NCI-H774 (cell line): ENCODE measurements at regions not wholly inside any gene's neighbourhood (a gene's known extent, or its start where the extent isn't known, plus 50 kb on each side); places are given as distances from the start of the nearest gene placed in this dataset.
A peak's percentile ranks its signal among the peaks of the same experiment; 100 is the strongest.

Experiments
- DNase-seq: peaks from one replicate; lab custom pipeline; 2025; lab: John Stamatoyannopoulos, UW

DNA sequence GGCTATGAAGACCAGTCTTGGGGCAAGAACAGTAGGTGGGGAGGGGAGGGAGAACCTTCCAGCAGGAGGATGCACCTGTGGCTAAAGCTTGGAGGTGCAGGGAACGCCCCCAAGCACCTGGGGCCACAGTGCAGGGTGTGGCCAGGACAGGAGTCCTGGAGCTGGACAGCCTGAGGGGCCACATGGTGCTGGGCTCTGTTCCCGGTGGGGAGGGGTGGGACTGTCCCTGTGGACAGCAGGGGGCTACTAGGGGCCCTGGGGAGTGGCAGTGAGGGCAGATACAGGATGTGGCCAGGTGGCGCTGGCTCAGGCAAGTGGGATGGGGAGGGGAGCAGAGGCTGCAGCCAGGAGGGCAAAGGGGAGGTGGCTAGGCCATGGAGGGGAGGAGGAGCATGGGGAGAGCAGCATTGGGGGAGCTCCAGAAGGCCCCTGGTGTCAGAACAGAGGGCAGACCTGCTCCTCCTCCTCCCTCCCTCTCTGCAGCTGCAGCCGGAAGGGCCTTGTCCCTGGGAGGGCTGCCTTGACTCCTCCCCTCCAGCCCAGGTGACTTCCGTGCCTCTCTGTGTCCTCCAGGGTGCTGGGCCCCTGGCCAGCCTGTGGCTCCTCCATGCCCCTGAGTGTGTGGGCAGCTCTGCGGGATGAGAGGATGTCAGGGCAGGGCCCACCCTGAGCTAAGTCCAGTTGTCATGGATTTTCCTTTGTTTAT is 68.4 kb upstream of the DLK1 start:
- no peak for DNase-seq

DNA sequence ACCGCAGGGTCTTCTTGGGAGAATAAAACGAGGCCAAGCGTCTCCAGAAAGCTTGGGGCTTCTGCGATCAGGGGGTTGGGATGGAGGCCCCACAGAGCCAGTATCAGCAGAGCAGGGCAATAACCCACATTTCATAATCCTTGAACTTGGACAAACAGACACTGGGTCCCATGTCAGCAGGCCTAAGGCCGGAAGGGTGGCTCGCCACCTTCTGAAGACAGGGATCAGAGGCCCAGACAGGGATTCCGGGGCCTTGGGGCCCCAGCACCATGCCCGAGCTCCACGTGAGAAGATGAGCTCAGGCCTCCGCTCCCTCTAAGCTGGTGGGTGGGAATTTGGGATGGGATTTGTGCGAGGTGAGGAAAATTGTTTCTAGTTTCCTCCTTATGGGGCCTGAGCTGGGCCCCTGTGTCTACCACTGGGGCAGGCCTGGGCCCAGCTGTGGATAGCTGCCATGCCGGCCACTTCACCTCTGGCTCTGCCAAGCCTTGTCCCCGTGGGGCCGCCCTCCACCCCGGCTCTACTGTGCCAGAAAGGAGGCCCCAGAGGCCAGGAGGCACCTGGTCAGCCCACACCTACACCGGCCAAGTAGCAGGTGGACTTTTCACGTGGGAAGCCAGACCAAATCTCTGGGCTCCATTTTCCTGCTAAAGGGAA is 67.2 kb upstream of the DLK1 start:
- no peak for DNase-seq

DNA sequence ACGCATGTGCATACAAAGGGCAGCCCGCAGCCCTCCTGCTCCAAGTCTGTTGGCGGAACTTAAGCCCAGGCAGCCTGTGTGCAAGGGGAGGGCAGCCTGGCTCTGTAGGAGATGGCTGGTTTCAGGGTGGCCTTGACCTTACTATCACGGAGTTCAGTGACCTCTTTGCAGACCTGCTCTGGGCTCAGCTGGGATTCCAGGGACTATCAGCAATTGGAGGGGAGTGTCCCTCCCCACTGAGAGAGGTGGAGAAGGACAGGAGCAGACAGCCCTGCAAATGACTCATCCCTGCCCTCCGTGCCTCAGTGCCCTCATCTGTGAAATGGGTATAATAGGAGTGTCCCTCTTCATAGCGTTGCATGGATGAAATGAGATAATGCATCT is 66.2 kb upstream of the DLK1 start:
- no peak for DNase-seq

DNA sequence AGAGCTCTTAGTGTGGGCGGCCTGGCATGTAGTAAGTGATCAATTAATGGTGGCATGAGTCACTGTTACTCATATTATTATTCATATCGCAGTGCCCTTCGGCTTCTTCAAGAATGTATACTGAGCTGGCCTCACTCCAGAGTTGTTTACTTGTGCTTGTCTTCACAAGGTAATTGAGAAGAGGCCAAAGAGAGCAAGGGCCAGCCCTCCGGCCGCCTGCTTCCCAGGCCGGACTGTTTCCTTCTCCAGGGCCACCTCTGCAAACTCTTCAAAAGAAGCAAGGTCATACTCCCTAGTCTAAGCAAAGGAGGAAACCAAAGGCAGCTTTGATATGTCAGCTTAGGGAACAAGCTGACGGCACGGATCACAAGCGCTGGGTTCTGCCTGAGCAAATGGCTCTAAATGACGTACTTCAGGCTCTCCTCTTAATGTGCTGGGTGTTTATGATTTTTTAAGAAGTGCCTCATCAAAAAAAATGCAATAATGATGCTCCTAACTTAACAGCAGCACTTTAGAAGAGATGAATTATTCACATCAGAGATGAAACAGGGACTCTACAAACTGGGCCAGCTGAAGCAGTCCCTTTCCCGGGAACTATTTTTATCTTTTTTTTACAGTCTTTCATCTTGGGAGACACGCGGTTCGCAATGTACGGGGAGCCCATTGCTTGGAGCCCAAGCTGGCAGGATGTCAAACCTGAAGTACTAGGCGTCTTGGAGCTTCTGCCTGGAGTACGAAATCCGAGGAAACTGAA is 65.6 kb upstream of the DLK1 start:
- no peak for DNase-seq

DNA sequence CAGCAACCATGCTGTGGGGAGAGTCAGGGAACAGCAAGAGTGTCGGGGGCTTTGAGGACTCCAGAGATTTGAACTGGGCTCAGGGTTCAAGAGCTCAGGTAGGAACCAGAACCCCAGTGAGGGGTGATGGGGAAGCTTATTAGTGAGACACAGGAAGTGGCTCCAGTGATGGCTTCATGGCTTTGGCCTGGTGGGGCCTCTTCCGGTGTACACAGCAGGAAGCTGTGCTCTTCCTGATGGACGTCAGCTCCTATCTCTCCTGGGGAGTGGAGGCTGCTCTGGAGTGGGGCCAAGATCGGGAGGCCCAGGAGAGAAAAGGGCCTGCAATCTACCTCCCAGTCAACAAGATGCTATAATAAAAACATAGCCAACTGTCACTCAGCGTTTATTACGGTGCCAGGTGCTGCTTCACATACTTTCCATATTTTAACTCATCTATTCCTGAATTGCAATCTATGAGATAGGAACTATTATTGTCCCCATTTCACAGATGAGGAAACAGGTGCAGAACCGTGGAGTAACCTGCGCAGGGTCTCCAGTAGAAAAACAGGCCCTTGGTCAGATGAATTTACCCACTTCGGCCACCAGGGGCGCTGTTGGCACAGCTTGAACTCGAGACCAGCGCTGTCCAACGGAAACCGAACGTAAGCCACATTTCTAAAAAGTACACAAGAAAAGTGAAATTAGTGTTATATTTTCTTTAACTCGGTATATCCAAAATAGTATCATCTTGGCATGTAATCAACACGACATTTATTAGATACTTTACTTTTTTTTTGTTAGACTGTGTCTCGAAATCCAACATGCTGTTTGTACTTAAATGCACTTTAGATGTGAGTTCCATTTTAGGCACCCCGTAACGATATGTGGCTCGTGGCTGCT is 63.6 kb upstream of the DLK1 start:
- peak; percentile 59 for DNase-seq

DNA sequence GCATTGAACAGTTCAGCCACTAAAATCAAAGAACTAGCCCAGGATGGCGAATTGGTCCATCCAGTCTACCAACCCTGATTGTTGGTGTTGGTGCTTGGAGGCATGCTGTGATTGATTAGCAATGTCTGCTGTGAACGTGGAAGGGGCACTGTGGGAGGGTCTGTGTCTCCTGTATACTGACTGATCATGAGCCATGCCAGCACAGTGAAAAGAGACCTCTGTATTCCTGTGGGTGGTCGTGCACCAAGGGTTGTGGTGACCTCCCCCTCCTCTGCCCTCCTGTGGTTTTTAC is 63.0 kb upstream of the DLK1 start:
- DNase-seq = no peak

DNA sequence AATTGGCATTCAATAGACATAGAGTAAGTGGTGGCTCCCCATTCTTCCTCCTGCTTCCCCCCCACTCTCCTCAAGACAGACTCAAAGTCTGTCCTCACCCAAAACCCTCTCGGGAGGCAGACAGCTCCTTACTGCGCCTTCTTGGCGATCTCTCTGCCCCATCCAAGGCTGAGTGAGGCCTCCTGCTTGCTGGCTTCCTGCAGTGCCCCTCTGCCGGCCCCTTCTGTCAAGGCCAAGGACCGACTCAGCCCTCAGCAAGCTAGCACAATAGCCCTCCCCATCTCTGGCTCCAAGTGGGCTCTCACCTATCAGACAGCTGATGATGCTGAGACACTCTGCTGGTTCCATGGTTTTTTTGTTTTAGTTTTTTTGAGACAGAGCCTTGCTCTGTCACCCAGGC is 62.5 kb upstream of the DLK1 start:
- DNase-seq = no peak

DNA sequence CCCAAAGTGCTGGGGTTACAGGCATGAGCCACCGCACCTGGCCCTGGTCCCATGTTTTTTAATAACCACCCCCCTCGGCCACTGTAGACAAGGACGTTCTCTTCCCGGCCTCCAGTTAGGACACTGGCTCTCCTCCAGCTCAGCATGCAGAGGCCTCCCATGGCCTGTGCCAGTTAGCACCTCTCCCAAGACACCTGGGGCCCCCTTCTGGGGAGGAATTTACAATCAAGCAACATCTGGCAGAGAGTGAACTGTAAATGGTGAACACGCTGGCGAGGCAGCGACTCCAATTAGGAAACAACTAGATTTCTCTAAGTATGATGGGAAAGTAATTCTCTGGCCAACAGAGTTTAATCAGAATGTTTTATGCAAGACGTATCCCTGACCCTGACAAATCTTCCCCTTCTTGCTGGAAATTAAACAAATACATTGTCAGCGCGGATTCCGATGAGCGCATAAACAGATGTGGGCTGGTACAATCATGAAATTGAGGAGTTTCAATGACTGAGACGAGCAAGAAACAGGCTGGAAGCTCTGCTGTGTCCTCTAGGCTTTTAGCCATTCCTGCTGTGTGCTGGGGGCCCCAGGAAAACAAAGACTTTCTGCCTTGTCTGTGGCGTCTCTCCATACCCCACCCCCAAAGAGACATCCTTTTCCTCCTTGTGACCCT is 61.7 kb upstream of the DLK1 start:
- DNase-seq = no peak

DNA sequence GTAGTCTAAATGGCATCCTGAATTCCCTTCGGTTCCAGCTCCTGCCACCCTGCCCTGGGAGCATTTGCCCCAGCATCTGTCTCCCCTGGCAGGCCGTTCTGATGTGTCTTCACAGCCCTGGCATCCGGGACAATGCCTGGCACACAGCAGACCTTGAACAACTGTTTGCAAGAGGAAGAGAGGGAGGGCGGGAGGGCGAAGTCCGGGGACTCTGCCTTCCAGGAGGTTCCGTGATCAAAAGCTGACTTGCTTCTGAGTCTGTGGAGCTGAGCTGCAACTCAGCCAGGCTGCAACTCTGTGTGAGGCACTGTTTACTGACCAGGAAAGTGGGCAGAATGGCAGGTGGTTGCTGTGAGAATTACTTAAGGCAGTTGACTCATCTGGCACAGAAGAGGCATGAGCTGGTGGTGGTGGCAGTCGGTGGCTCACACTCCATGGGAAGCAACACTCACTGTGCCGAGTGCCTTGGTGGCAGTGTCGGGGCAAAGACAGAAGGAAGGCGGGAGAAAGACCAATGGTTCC is 61.1 kb upstream of the DLK1 start:
- DNase-seq = no peak

DNA sequence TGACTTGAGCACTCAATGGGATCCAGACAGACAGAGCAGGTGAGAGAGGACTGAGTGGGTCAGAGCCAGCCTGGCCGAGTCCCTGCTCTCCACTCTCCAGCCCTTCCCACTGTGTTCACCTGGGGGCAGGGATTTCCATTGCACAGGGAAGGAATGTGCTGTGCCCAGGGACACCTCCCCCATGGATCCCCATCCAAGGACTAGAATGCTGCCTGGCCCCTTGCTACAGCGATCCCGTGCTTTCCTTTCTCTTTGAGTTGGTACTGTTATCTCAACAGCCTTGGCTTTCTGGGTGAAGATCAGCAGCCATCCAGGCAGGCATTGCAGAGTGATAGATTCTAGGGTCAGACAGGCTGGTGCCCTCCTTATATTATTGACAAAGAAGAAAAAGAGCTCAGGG is 60.3 kb upstream of the DLK1 start:
- DNase-seq = no peak

DNA sequence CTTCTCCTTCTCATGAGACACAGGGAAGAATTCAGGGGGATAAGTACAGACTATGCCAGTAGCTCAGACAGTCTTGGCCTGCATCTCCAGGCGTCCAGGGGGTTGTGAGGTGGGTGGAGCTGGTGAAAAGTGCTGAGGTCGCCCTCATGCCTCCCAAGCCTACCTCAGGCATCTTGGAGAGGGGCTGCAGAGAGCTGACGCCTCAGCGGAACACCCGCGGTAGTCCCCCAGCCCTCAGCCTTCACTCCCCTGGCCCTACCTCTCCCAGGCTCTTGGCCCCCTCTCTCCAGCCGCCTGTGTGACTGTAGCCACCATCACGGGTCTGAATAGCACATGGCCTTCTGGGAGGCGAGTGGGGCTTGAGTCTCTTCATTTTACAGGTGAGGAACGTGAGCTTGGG is 59.8 kb upstream of the DLK1 start:
- DNase-seq = no peak

DNA sequence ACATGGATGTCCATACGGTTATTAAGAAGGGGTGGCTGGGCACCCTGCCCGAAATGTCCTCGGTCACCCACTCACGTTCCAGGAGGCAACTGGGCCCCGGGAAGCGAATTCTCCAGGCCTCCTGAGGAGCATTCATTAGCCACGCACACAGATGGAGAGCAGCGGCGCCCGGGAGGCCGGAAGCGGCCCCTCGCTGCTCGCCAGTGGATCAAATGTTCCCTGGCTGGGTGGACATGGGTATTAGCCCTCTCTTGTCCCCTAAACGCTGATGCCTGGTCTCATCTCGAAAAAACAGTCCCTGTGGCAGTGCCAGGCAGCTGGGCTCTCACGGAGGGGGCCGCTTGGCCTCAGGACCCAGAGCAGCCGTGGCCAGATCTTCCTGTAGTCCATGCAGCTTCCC is 59.0 kb upstream of the DLK1 start:
- DNase-seq = no peak

DNA sequence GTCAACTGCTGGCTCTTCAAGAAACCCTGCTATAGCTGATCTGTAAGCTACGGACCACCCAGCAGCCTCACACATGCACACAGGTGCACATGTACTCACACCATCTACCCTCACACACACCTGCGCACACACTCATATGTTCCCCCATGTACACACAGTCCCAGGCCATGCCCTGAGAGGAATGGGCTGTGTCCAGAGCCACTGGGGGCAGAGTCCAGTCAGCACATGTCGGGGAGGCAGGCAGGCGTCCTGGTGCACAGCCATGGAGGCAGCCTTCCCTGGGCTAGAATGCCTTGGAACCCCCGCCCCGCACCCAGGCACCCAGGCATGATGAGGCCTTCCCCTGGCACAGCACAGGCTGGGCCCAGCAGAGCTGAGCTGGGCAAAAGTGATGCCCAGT is 58.3 kb upstream of the DLK1 start:
- DNase-seq = no peak

DNA sequence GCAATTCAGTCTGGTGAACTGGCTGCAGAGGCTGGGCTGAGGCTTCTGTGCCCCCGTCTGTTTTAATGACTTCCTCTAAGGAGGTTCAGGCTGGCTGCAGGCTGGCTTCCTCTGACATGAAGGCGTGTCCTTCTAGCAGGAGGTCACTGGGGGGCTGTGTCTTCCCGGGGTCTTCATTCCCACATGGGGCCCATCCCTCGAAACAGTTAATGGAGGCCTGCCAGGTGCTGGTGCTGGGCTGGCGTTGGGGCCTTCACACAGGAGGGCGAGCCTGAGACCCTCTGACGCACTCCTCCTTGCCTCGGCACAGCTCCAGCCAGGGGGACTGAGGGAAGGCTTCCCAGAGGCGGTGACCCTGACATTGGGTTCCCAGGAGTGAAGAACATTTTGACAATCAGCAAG is 57.7 kb upstream of the DLK1 start:
- DNase-seq = no peak

DNA sequence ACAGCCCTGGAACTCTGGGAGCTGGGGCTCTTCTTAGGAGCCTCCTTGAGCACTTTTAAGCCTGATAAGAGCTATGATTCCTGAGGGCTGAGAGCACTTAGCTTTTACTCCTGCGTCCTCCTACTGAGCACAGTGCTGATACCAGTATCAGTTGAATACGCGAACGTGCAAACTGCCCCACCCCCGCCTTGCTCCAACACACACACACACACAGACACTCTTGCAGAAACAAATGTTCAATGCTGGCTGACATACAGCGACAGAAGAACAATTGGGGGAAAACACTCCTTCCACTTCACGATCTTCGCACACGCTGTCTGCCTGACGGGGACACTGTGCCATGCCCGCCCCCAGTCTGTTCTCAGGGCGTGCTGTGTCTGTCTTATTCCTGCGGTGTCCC is 57.2 kb upstream of the DLK1 start:
- DNase-seq = no peak

DNA sequence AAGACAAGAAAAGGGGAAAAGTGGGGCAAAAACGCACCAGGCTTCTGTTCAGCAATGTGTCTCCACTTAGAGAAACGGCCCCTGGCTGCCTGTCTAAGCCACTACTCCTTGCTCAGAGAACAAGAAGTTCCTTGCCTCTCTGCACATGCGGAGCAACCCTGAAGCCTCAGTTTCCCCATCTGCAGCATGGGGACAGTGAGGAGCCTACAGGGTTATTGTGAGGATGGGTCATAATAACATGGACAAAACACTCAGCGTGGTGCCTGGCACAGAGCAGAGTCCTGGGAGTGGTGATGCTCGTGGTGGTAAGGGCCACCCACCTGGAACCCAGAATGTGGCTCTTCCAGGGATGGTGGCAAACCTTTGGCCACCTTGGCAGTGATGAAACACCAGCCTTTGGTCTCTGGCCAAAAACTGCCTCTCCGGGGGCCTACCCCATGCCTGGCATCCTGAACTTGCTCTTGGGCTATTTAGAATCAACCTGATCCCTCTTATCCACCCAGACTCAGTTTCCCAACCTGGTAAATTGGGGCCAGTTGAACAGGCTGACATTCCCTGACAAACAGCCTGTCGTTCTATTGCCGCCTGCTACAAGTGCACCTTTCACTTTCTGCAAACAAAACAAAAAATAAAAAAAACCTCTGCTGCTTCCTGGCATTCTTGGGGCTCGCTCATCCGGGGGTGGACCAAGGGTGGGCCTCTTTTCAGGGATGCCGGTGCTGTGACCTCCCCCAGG is 56.5 kb upstream of the DLK1 start:
- DNase-seq = no peak

DNA sequence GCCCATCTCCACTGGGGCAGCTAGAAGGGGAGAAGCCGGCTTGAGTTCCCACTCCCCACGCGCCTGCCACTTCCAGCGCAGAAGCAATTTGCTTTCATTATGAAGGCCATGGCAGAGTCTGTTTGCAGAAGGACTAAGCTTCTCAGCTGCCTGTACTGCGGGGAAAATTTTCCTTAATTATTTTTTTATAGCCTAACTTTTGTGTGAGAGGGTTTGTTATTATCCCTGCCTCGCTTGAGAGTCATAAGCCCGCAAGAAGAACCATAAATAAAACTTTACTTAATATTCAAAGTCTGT is 56.0 kb upstream of the DLK1 start:
- peak; percentile 31 for DNase-seq

DNA sequence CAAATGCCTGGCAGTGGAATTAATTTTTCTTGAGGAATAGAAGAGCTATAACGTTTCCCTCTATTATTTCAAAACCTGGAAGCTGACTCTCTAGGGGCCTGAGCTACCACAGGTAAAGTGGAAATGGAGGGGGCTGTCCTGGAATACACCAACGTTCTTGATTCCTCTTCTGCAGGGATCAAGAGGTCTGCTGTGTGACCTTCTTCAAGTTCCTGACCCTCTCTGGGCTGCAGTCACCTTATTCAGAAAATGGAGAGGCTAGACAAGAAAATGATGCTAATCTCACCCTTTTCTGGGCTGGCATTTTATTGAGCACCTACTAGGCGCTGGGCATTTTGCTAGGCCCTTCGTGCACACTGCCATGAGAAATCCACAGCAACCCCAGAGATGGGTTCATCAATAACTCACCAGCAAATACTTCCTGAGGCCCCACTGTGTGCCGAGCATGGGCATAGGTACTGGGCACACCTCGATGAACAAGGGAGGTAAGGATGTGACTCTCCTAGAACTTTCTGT is 55.2 kb upstream of the DLK1 start:
- DNase-seq = no peak

DNA sequence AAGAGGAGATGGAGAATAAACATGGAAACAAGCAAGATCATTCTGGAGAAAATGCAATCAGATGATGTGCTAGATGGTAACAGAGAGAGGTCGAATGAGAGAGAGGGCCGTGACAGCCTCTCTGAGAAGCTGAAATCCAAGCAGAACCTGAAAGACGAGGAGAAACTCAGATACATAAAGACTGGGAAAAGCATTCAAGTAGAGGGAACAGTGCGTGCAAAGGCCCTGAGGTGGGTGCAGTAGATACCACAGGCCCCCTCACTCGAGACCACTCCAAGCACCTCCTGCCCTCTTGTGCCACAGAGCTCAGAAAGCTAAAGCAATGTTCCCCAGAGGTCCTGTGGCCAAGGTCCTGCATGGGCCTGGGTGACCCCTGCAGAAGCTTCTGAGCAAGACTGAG is 54.8 kb upstream of the DLK1 start:
- no peak for DNase-seq

DNA sequence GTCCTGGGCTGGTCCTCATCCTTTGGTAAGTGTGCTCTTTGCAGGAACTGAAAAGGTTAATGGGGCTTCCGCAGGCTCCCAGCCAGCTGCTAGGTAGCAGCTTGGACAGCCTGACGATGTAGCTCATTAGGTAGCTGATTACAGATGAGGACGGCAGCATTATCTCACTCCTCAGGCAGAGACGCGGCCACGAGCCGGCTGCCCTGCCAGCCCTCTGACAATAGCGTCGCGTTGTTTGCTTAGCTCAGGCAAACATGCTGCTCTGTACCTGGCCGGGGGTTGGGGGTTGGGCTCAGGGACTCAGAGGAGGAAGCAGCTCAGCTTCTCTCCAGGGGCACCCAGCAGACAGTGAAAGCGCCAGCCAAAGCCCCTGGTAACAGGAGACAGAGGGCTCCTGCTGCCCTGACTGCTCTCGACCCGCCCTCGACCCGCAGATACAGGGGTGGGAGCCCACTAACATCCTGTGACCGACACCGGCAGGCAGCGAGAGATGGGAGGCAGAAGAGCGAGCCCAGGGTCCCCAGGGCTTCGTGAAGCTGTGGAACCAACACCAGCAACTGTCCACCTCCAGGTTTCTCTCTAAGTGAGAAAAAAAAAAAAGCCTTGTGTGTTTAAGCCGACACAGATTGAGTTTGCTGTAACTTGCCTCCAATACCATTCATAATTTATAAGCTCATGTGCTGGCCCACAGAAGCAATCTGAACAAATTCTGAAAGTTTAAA is 53.4 kb upstream of the DLK1 start:
- peak; percentile 94 for DNase-seq

DNA sequence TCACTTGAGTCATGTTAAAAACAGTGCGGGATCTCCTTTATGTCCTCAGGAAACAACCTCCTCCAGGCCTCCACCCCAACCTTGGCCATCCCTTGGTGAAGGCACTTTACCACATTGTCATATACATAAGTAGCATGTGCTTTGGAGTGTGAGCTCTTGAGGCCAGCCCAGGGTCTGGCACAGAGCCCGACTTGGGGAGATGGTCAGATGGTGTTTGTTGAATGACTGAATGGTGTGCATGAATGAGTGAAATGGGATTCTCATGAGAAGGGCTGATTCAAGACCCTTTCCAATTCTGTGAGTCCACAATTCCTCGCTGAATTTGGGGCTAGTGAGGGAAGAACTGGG is 52.9 kb upstream of the DLK1 start:
- no peak for DNase-seq
